GM12875 (cell line): ENCODE measurements at regions not wholly inside any gene's neighbourhood (a gene's known extent, or its start where the extent isn't known, plus 50 kb on each side); places are given as distances from the start of the nearest gene placed in this dataset.

Experiments
- H3K4me3 ChIP-seq: one replicate; pipeline ENCODE4 v1.5.1; 2011; ENCODE audit warnings: low read depth, low read length, control low read depth
- CTCF ChIP-seq: IDR thresholded peaks from 2 replicates; pipeline ENCODE4 v1.5.1; 2011; ENCODE audit warnings: low read depth, mild to moderate bottlenecking, control low read depth, inconsistent platforms, low read length, moderate library complexity, borderline replicate concordance; ENCODE audit not compliant: insufficient read depth

GRCh38 chr6:154893917-154894316, 101.2 kb upstream of the TIAM2 start:
- TF ChIP-seq CTCF, result no peak
- no peak overlapping the region for H3K4me3 ChIP-seq

- no peak for TF ChIP-seq CTCF
- no peak overlapping the region for H3K4me3 ChIP-seq
Measured at GRCh38 chr6:154894902-154895301, 100.2 kb upstream of the TIAM2 start.

- H3K4me3 ChIP-seq, result no peak overlapping the region
- no peak for TF ChIP-seq CTCF
Measured at GRCh38 chr6:154895841-154896240, 99.3 kb upstream of the TIAM2 start.

- no peak for TF ChIP-seq CTCF
- H3K4me3 ChIP-seq, result no peak overlapping the region
Measured at GRCh38 chr6:154898821-154899220, 96.3 kb upstream of the TIAM2 start.

- TF ChIP-seq CTCF, result no peak
Measured at GRCh38 chr6:154899824-154900463, 95.2 kb upstream of the TIAM2 start.

GRCh38 chr6:154901876-154902552, 93.1 kb upstream of the TIAM2 start:
- no peak for TF ChIP-seq CTCF
- H3K4me3 ChIP-seq, result no peak overlapping the region

More at GRCh38 chr6:154899824-154900463, 95.2 kb upstream of the TIAM2 start:
- no peak overlapping the region for H3K4me3 ChIP-seq

- no peak overlapping the region for H3K4me3 ChIP-seq
- no peak for TF ChIP-seq CTCF
Measured at GRCh38 chr6:154907291-154907690, 87.8 kb upstream of the TIAM2 start.
